WTC11 (cell line): ENCODE measurements at regions not wholly inside any gene's neighbourhood (a gene's known extent, or its start where the extent isn't known, plus 50 kb on each side); places are given as distances from the start of the nearest gene placed in this dataset.

Source experiments
- ATAC-seq: fragments of 200-7000 bp; cut with Tn5 transposase; 2 replicates; pipeline ENCODE4 v1.10.0; 2021; ENCODE audit warnings: mild to moderate bottlenecking, moderate library complexity
- CTCF ChIA-PET: fragments of 300-600 bp; sonication (Branson Sonifier 250); formaldehyde crosslinking; loops from one replicate; lab custom pipeline; 2021; ENCODE audit warnings: antibody characterized with exemption; lab: Charles Lee
- POLR2A ChIA-PET: fragments of 350-600 bp; sonication (Branson Sonifier 250); formaldehyde crosslinking; loops from one replicate; lab custom pipeline; 2021; ENCODE audit warnings: antibody characterized with exemption; lab: Charles Lee
- DNase-seq: peaks from one replicate; pipeline ENCODE4 v3.0.0; 2021; ENCODE audit warnings: low spot score
- H3K27ac Mint-ChIP-seq: 2 replicates; pipeline ENCODE4 v1.8.0; 2021; ENCODE audit warnings: mixed read lengths
- H3K27me3 Mint-ChIP-seq: 2 replicates; pipeline ENCODE4 v1.8.0; 2021; ENCODE audit warnings: low read depth, mild to moderate bottlenecking, moderate library complexity, mixed read lengths
- H3K36me3 Mint-ChIP-seq: 2 replicates; pipeline ENCODE4 v1.8.0; 2021; ENCODE audit warnings: mixed read lengths
- H3K4me1 Mint-ChIP-seq: 2 replicates; pipeline ENCODE4 v1.8.0; 2022; ENCODE audit warnings: mixed read lengths
- H3K4me3 Mint-ChIP-seq: 2 replicates; pipeline ENCODE4 v1.8.0; 2021; ENCODE audit warnings: mild to moderate bottlenecking, moderate library complexity, mixed read lengths
- H3K9me3 Mint-ChIP-seq: 2 replicates; pipeline ENCODE4 v1.8.0; 2021; ENCODE audit warnings: mixed read lengths
- ATF2 ChIP-seq: sonication (generic); formaldehyde crosslinking; IDR thresholded peaks from 2 replicates; pipeline ENCODE4 v1.8.1; 2022; ENCODE audit warnings: low read depth, missing genetic modification reagents, borderline replicate concordance
- ATF3 ChIP-seq: sonication (generic); formaldehyde crosslinking; conservative IDR thresholded peaks from 2 replicates; pipeline ENCODE4 v1.8.1; 2022; ENCODE audit warnings: mild to moderate bottlenecking, missing genetic modification reagents
- CBFB ChIP-seq: sonication (generic); formaldehyde crosslinking; IDR thresholded peaks from 2 replicates; pipeline ENCODE4 v1.8.1; 2022; ENCODE audit warnings: mild to moderate bottlenecking, low read depth, missing genetic modification reagents
- E2F5 ChIP-seq: sonication (generic); formaldehyde crosslinking; IDR thresholded peaks from 2 replicates; pipeline ENCODE4 v1.8.1; 2022; ENCODE audit warnings: mild to moderate bottlenecking, moderate library complexity, missing genetic modification reagents
- ETV6 ChIP-seq: sonication (generic); formaldehyde crosslinking; IDR thresholded peaks from 2 replicates; pipeline ENCODE4 v1.8.1; 2022; ENCODE audit warnings: mild to moderate bottlenecking, missing genetic modification reagents
- FOXK1 ChIP-seq: sonication (generic); formaldehyde crosslinking; IDR thresholded peaks from 2 replicates; pipeline ENCODE4 v1.8.0; 2022; ENCODE audit warnings: mild to moderate bottlenecking, moderate library complexity, missing genetic modification reagents
- FOXP1 ChIP-seq: sonication (generic); formaldehyde crosslinking; IDR thresholded peaks from 2 replicates; pipeline ENCODE4 v1.8.0; 2022; ENCODE audit warnings: missing genetic modification reagents, mild to moderate bottlenecking, moderate library complexity, borderline replicate concordance
- GTF2I ChIP-seq: fragments of 250-450 bp; sonication (Bioruptor Pico); conservative IDR thresholded peaks from 2 replicates; pipeline ENCODE4 v1.4.0; 2021; ENCODE audit warnings: mild to moderate bottlenecking
- IRF1 ChIP-seq: sonication (generic); formaldehyde crosslinking; IDR thresholded peaks from 2 replicates; pipeline ENCODE4 v1.8.0; 2023; ENCODE audit warnings: missing genetic modification reagents
- IRF2 ChIP-seq: sonication (generic); formaldehyde crosslinking; IDR thresholded peaks from 2 replicates; pipeline ENCODE4 v1.8.0; 2022; ENCODE audit warnings: low read depth, missing genetic modification reagents, borderline replicate concordance
- NFATC4 ChIP-seq: fragments of 250-450 bp; sonication (Bioruptor Pico); IDR thresholded peaks from 2 replicates; pipeline ENCODE4 v1.9.0; 2021; ENCODE audit warnings: mild to moderate bottlenecking
- NFE2L1 ChIP-seq: sonication (generic); formaldehyde crosslinking; IDR thresholded peaks from 2 replicates; pipeline ENCODE4 v1.8.1; 2023; ENCODE audit warnings: missing genetic modification reagents
- SOX15 ChIP-seq: fragments of 250-450 bp; sonication (Bioruptor Pico); IDR thresholded peaks from 2 replicates; pipeline ENCODE4 v1.9.0; 2021; ENCODE audit warnings: mild to moderate bottlenecking
- ZBTB43 ChIP-seq: sonication (generic); formaldehyde crosslinking; IDR thresholded peaks from 2 replicates; pipeline ENCODE4 v1.8.1; 2023; ENCODE audit warnings: mild to moderate bottlenecking, missing genetic modification reagents
- ZNF138 ChIP-seq: sonication (generic); formaldehyde crosslinking; conservative IDR thresholded peaks from 2 replicates; pipeline ENCODE4 v1.8.1; 2022; ENCODE audit warnings: mild to moderate bottlenecking, moderate library complexity, missing genetic modification reagents
- ZNF281 ChIP-seq: sonication (generic); formaldehyde crosslinking; IDR thresholded peaks from 2 replicates; pipeline ENCODE4 v1.8.0; 2023; ENCODE audit warnings: mild to moderate bottlenecking, missing genetic modification reagents
- ZNF416 ChIP-seq: fragments of 250-450 bp; sonication (Bioruptor Pico); IDR thresholded peaks from 2 replicates; pipeline ENCODE4 v1.9.0; 2021; ENCODE audit warnings: mild to moderate bottlenecking, inconsistent platforms
- ZNF423 ChIP-seq: fragments of 250-450 bp; sonication (Bioruptor Pico); IDR thresholded peaks from 2 replicates; pipeline ENCODE4 v2.1.2; 2022; ENCODE audit warnings: mild to moderate bottlenecking, moderate library complexity
- ZSCAN18 ChIP-seq: fragments of 250-450 bp; sonication (Bioruptor Pico); IDR thresholded peaks from 2 replicates; pipeline ENCODE4 v2.1.2; 2022; ENCODE audit warnings: mild to moderate bottlenecking, moderate library complexity

GRCh38 chr22:23494930-23495266 lies 85.2 kb downstream of the IGLL1 start (continued):
- no peak for TF ChIP-seq ZBTB43 (CRISPR knock-in tag)
- no peak for TF ChIP-seq ATF2 (CRISPR knock-in tag)

- no peaks in the 10 kb centered on the region for H3K36me3 Mint-ChIP-seq
- H3K4me3 Mint-ChIP-seq = no peak overlapping the region
- H3K4me1 Mint-ChIP-seq = no peaks in the 10 kb centered on the region
- no peaks in the 10 kb centered on the region for H3K9me3 Mint-ChIP-seq
- CTCF ChIA-PET = no interaction called here
- H3K27me3 Mint-ChIP-seq = peaks cover 5% of the 10 kb centered on the region
- H3K27ac Mint-ChIP-seq = no peak overlapping the region
- POLR2A ChIA-PET = no interaction called here
- no peak for TF ChIP-seq ZNF281 (CRISPR knock-in tag)
- TF ChIP-seq ZNF423 (CRISPR knock-in tag) = no peak
- no peak for TF ChIP-seq NFATC4 (CRISPR knock-in tag)
- TF ChIP-seq IRF2 (CRISPR knock-in tag) = no peak
- no peak for TF ChIP-seq NFE2L1 (CRISPR knock-in tag)
- TF ChIP-seq ZBTB43 (CRISPR knock-in tag) = no peak
- TF ChIP-seq ATF3 (CRISPR knock-in tag) = no peak
- no peak for TF ChIP-seq FOXK1 (CRISPR knock-in tag)
- no peak for TF ChIP-seq IRF1
- ATAC-seq (no peak), DNase-seq (no peak)
Measured at GRCh38 chr22:23485490-23485889, 94.6 kb downstream of the IGLL1 start.

- Mint-ChIP-seq H3K36me3 (no peaks in the 10 kb centered on the region), H3K4me3 (no peak overlapping the region), H3K27ac (no peak overlapping the region), H3K27me3 (peaks cover 9% of the 10 kb centered on the region), H3K4me1 (no peaks in the 10 kb centered on the region), H3K9me3 (no peaks in the 10 kb centered on the region)
- ATAC-seq (no peak), DNase-seq (no peak)
- CTCF ChIA-PET = no interaction called here
- TF ChIP-seq ZNF416 (CRISPR knock-in tag) = no peak
- no peak for TF ChIP-seq FOXP1 (CRISPR knock-in tag)
- no peak for TF ChIP-seq ATF3 (CRISPR knock-in tag)
- POLR2A ChIA-PET = interaction anchor here (0.6 kb wide), 1 partner anchor 84 kb away, joined by 3 read pairs; no protein-coding TSS in a partner anchor
Measured at GRCh38 chr22:23484651-23485050, 95.4 kb downstream of the IGLL1 start.

GRCh38 chr22:23481369-23481768 lies 98.7 kb downstream of the IGLL1 start:
- Mint-ChIP-seq H3K4me3 (no peak overlapping the region), H3K36me3 (no peaks in the 10 kb centered on the region), H3K4me1 (peaks cover 4% of the 10 kb centered on the region), H3K9me3 (no peaks in the 10 kb centered on the region), H3K27me3 (peaks cover 16% of the 10 kb centered on the region), H3K27ac (no peak overlapping the region)
- ATAC-seq (no peak), DNase-seq (no peak)
- POLR2A ChIA-PET = no interaction called here
- CTCF ChIA-PET = no interaction called here
- no peak for TF ChIP-seq CBFB (CRISPR knock-in tag)
- TF ChIP-seq ZNF138 (CRISPR knock-in tag) = no peak
- TF ChIP-seq ZSCAN18 (CRISPR knock-in tag) = no peak
- TF ChIP-seq ETV6 = no peak
- TF ChIP-seq SOX15 (CRISPR knock-in tag) = no peak
- TF ChIP-seq GTF2I (CRISPR knock-in tag) = no peak
- no peak for TF ChIP-seq E2F5 (CRISPR knock-in tag)
